C4-2B (cell line): ENCODE measurements at regions not wholly inside any gene's neighbourhood (a gene's known extent, or its start where the extent isn't known, plus 50 kb on each side); places are given as distances from the start of the nearest gene placed in this dataset.
"Not testable (repeated sequence)": the region's sequence is repeated elsewhere in the genome, so short reads cannot be mapped to it uniquely, and the experiment has no call there.

Experiments
- H3K27ac ChIP-seq: fragments of 450-650 bp; 2 replicates; pipeline ENCODE4 v1.5.1; 2017
- ZFX ChIP-seq: fragments of 450-650 bp; IDR thresholded peaks from 2 replicates; pipeline ENCODE4 v1.6.1; 2017
- TF ChIP-seq, protein P1 (sequence below): fragments of 450-650 bp; conservative IDR thresholded peaks from 2 replicates; pipeline ENCODE4 v1.5.1; 2017; ENCODE audit warnings: mild to moderate bottlenecking

DNA sequence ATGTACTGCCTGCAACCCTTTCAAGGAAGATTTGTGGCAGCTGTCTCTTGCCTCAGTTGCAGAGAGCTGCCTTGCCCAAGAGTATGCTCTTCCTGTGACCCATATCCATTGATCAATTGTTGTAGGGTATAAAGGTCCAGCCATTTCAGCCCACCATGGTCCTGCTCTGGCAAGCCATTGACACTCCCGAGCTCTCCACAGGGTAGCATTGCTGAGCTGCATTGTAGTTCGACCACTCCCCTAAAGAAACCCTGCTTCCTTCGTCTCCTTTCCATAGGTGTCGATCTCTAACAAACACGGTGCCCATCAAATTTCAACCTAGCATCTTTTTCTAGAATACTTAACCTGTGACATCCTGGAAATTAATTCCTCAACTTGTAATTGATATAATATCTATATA, 104.9 kb upstream of the NDUFV2 start:
- TF ChIP-seq, protein P1, sequence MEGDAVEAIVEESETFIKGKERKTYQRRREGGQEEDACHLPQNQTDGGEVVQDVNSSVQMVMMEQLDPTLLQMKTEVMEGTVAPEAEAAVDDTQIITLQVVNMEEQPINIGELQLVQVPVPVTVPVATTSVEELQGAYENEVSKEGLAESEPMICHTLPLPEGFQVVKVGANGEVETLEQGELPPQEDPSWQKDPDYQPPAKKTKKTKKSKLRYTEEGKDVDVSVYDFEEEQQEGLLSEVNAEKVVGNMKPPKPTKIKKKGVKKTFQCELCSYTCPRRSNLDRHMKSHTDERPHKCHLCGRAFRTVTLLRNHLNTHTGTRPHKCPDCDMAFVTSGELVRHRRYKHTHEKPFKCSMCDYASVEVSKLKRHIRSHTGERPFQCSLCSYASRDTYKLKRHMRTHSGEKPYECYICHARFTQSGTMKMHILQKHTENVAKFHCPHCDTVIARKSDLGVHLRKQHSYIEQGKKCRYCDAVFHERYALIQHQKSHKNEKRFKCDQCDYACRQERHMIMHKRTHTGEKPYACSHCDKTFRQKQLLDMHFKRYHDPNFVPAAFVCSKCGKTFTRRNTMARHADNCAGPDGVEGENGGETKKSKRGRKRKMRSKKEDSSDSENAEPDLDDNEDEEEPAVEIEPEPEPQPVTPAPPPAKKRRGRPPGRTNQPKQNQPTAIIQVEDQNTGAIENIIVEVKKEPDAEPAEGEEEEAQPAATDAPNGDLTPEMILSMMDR, result no peak
- TF ChIP-seq ZFX, result no peak
- H3K27ac ChIP-seq, result no peak overlapping the region

DNA sequence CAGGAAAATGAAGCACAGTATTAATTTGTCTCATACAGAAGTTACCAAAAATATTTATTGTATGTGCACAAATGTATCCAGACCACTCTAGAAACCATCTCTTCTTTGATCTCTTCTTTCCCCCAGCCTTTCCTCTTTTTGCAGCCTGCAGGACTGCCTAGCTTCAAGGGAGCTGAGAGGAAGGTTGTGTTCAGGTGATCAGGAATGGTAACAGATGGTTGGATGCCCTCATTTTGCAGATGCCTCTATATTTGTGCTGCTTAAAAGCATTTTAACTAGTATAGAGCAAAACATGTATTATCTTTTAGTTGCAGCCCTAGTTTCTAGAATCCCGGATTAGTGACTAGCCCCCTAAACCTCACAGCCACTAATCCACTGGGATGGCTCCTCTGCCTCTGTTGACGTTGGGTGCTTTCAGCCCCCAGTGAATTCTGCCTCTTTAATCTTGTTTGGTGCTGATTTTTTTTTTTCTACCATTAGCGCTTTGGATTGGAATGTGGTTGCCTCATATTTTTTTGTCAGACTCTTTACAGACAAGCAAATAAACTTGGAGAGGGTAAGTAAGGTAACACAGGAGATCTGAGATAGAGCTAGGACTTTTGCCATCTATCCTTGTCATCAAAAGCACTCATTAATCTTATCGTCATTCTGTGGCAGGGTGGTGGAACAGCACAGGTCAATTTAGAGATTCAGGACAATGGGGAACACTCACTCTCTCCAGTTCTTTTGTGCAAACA, 103.8 kb upstream of the NDUFV2 start:
- no peak overlapping the region for H3K27ac ChIP-seq
- no peak for TF ChIP-seq ZFX
- TF ChIP-seq, protein P1, result no peak

DNA sequence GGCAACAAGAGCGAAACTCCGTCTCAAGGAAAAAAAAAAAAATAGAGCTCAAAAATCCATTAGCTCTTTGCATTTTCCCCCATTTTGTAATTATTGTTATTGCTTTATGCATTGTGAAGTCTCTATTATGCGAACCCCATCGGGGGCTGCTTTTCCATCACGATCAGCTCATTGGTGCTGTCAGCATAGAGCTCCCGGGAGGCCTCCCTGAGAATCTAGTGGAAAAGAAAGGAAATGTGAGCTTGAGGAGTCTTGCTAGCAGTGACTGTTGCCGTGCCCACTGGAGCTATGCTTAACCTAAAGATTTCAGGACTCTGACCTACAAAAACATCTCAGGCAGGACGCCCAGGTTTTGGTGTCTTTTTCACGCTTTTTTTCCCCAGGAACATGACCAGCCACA, 102.6 kb upstream of the NDUFV2 start:
- no peak for TF ChIP-seq ZFX
- TF ChIP-seq, protein P1, result no peak
- no peak overlapping the region for H3K27ac ChIP-seq

DNA sequence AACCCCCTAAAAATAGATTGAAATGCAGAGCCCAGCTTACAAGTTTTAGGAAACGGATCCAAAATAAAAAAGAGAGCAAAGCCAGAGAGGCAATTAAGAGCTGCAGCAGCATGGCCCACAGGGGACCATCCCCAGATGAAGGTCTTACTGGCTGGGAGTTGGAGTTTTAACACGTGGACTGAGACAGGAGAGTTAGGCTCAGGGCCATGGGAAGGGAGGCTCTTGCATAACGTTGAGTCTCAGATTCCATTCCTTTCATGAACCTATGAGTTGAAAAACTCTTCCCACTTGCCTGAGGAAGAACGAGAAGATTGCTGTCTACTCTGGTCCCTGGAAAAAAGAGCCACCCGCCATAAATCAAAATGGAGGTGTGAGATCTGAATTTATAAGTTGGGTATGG, 101.8 kb upstream of the NDUFV2 start:
- H3K27ac ChIP-seq, result no peak overlapping the region
- no peak for TF ChIP-seq ZFX
- TF ChIP-seq, protein P1, result no peak

DNA sequence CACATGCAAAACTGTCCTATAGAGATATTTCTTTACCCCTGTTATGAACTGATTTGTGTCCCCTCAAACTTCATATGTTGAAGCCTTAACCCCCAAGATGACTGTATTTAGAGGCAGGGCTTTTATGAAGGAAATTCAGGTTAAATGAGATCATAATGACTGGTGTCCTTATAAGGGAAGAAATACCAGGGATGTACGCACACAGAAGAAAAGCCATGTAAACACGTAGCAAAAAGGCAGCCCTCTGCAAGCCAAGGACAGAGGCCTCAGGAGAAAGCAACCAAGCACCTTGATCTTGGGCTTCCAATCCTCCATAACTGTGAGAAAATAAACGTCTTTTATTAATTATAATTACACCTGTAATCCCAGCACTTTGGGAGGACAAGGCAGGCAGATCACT, 101.3 kb upstream of the NDUFV2 start:
- no peak overlapping the region for H3K27ac ChIP-seq
- TF ChIP-seq, protein P1, result no peak
- no peak for TF ChIP-seq ZFX

DNA sequence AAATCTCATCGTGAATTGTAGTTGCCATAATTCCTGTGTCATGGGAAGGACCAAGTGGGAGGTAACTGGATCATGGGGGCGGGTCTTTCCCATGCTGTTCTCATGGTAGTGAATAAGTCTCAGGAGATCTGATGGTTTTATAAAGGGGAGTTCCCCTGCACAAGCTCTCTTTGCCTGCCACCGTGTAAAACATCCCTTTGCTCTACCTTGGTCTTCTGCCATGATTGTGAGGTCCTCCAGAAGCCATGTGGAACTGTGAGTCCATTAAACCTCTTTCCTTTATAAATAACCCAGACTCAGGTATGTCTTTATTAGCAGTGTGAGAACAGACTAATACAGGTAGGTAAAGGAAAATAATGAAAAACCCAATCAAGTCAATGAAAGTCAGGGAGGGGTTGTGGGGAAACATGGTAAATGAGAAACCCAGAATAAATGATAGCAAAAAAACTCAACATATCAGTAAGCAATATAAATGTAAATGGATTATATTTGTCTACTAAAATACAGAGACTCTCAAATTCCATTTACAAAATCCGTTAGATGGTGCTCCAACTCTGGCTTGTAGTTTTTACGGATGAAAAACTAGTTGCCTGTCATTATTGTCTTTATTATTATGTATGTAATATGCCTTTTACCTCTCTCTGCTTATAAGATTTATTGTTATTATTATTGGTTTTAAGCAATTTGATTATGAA, 98.9 kb upstream of the NDUFV2 start:
- H3K27ac ChIP-seq, result no peak overlapping the region
- TF ChIP-seq, protein P1, result no peak
- TF ChIP-seq ZFX, result no peak

DNA sequence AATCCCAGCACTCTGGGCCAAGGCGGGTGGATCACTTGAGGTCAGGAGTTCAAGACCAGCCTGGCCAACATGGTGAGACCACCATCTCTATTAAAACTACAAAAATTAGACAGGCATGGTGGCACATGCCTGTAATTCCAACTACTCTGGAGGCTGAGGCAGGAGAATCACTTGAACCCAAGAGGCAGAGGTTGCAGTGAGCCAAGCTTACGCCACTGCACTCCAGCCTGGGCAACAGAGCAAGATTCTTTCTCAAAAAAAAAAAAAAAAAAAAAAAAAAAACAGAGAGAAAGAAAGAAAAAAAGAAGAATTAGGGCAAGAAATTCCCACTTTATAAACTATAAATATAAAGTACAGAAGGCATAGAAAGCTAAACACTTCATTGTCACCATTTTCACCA, 98.2 kb upstream of the NDUFV2 start:
- H3K27ac ChIP-seq, result not testable (repeated sequence)

DNA sequence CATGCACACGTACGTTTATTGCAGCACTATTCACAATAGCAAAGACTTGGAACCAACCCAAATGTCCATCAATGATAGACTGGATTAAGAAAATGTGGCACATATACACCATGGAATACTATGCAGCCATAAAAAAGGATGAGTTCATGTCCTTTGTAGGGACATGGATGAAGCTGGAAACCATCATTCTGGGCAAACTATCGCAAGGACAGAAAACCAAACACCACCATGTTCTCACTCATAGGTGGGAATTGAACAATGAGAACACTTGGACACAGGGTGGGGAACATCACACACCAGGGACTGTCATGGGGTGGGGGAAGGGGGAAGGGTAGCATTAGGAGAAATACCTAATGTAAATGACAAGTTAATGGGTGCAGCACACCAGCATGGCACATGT, 94.8 kb upstream of the NDUFV2 start:
- not testable (repeated sequence) for H3K27ac ChIP-seq
